Activated naive CD8-positive, alpha-beta T cell treated with anti-CD3 and anti-CD28 coated beads, Interleukin-2, amount 50 U/mL, for 24 hours (primary cell): ENCODE measurements at regions not wholly inside any gene's neighbourhood (a gene's known extent, or its start where the extent isn't known, plus 50 kb on each side); places are given as distances from the start of the nearest gene placed in this dataset.
"Not testable (repeated sequence)": the region's sequence is repeated elsewhere in the genome, so short reads cannot be mapped to it uniquely, and the experiment has no call there.

Experiments used
- ATAC-seq: fragments of 150-1000 bp; cut with Tn5 transposase; one replicate; pipeline ENCODE4 v1.10.0; 2021
- DNase-seq: peaks from one replicate; pipeline ENCODE4 v3.0.0; 2021
- H3K27ac Mint-ChIP-seq: one replicate; pipeline ENCODE4 v1.8.0; 2021; ENCODE audit warnings: mild to moderate bottlenecking, mixed read lengths
- H3K27me3 Mint-ChIP-seq: one replicate; pipeline ENCODE4 v1.8.0; 2021; ENCODE audit warnings: mixed read lengths
- H3K36me3 Mint-ChIP-seq: one replicate; pipeline ENCODE4 v1.8.0; 2021; ENCODE audit warnings: low read depth, mixed read lengths
- H3K4me1 Mint-ChIP-seq: one replicate; pipeline ENCODE4 v1.8.0; 2021; ENCODE audit warnings: mixed read lengths
- H3K4me3 Mint-ChIP-seq: one replicate; pipeline ENCODE4 v1.8.0; 2021; ENCODE audit warnings: mild to moderate bottlenecking, moderate library complexity, mixed read lengths
- H3K9me3 Mint-ChIP-seq: one replicate; pipeline ENCODE4 v1.8.0; 2021; ENCODE audit warnings: mixed read lengths

- Mint-ChIP-seq H3K27ac (no peak overlapping the region), H3K27me3 (no peaks in the 10 kb centered on the region), H3K9me3 (no peaks in the 10 kb centered on the region), H3K4me1 (no peaks in the 10 kb centered on the region), H3K36me3 (no peaks in the 10 kb centered on the region), H3K4me3 (no peak overlapping the region)
- ATAC-seq (no peak), DNase-seq (no peak)
These were observed 131.0 kb upstream of the CXXC4 start for GRCh38 chr4:104625706-104626105.

DNA sequence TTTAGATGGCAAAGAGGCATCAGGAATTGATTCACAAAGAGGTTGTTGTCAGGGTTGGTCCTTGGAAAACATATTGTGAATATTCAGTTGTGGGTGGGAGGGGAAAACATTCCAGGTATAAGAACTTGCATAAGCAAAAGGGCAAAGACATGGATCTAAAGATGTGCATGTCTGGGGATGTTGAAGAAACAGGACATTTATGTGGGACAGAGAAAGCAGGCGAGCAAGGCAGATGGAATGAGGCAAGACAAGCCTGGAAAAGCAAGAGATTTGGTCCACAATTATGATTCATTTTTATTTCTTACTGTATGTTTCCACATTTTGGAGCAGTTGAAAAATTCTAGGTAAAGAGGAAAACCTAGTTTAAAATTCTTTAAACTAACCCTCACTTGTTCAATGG, 134.9 kb upstream of the CXXC4 start:
- Mint-ChIP-seq H3K9me3 (no peaks in the 10 kb centered on the region), H3K36me3 (no peaks in the 10 kb centered on the region), H3K27ac (no peak overlapping the region), H3K4me1 (no peaks in the 10 kb centered on the region), H3K4me3 (no peak overlapping the region), H3K27me3 (no peaks in the 10 kb centered on the region)
- ATAC-seq (no peak), DNase-seq (no peak)

DNA sequence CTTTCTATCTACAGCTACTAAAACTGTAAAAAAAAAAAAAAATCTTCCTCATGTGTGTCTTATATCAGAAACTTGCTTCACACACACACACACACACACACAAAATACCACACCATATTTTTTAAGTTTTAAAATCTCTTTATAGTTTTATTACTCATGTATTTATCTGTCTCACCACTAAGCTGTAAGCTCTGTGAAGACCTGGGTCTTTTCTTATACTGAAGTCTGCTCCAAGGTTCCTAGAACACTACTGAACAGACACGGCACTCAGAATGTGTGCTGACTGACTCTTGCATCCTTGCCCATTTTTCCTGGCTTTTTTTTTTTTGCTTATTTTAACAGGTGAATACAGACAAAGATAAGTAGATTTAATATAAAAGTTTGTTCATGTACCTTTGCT, 135.6 kb upstream of the CXXC4 start:
- Mint-ChIP-seq H3K4me3 (no peak overlapping the region), H3K27me3 (no peaks in the 10 kb centered on the region), H3K27ac (no peak overlapping the region), H3K36me3 (no peaks in the 10 kb centered on the region), H3K4me1 (no peaks in the 10 kb centered on the region), H3K9me3 (no peaks in the 10 kb centered on the region)
- no peak for ATAC-seq
- DNase-seq, result no peak

DNA sequence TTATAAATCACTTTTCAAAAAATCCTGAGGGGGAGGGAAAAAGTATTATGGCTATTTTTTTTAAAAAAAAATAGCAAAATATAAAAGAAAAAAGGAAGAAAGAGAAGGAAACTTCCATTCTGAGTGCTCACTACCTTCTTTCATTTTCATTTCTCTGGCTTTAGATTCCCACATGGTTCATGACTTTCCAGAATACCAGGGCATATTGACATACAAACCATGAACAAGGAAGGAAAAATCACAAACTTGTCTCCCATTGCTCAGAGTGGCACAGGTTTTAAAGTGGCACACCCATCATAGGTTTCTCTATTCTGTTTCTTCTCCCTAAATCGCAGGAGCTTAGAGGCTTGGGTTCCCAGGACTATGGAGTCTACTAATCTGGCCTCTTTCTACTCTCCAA, 136.3 kb upstream of the CXXC4 start:
- H3K4me3 Mint-ChIP-seq, result no peak overlapping the region
- DNase-seq (no peak), ATAC-seq (no peak)
- no peak overlapping the region for H3K27ac Mint-ChIP-seq
- no peaks in the 10 kb centered on the region for H3K36me3 Mint-ChIP-seq
- H3K27me3 Mint-ChIP-seq, result no peaks in the 10 kb centered on the region
- no peaks in the 10 kb centered on the region for H3K4me1 Mint-ChIP-seq
- no peaks in the 10 kb centered on the region for H3K9me3 Mint-ChIP-seq

DNA sequence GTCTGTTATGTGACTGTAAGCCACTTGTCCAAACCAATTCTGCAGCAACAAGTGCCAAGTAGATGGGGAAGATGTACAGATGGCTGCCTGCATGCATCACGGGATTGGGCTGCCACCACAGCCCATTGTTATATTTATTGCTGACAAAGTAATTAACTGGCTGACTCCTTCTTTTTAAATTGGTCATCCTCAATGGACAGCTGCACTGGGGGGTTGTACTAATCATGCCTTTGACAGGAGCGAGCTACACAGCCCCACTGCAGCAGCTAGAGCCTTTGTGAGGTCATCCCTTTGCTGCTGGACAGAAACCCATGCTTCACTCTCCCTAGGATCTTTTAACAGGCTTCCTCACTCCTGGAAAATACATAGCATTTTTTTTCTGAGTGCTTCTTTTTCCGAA, 146.7 kb upstream of the CXXC4 start:
- no peak for DNase-seq
- no peaks in the 10 kb centered on the region for H3K9me3 Mint-ChIP-seq
- H3K36me3 Mint-ChIP-seq, result no peaks in the 10 kb centered on the region
- H3K4me3 Mint-ChIP-seq, result no peak overlapping the region
- no peak overlapping the region for H3K27ac Mint-ChIP-seq
- no peak for ATAC-seq
- H3K4me1 Mint-ChIP-seq, result no peaks in the 10 kb centered on the region
- H3K27me3 Mint-ChIP-seq, result no peaks in the 10 kb centered on the region

- H3K9me3 Mint-ChIP-seq, result no peaks in the 10 kb centered on the region
- H3K27ac Mint-ChIP-seq, result no peak overlapping the region
- no peaks in the 10 kb centered on the region for H3K4me1 Mint-ChIP-seq
- ATAC-seq, result no peak
- no peak for DNase-seq
- H3K4me3 Mint-ChIP-seq, result no peak overlapping the region
- H3K27me3 Mint-ChIP-seq, result no peaks in the 10 kb centered on the region
- no peaks in the 10 kb centered on the region for H3K36me3 Mint-ChIP-seq
These were observed 147.8 kb upstream of the CXXC4 start for GRCh38 chr4:104642521-104642920.

DNA sequence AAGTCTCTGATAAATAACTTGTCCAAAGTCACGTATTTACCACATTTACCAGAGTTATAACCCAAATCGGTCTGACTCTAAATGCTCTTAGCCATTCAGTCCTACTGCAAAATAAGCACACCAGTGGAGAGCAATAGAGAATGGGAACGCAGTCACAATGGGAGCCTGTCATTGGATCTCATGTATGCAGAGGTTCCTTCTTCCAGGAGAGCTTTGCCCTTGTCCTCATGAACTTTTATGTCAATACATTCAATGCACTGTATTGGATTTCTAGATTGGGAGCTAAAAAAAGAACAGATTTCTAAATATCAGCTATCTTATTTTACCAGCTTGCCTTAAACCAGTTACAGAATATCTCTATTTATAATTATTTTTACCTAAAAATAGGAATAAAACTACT, 149.1 kb upstream of the CXXC4 start:
- ATAC-seq, result no peak
- H3K9me3 Mint-ChIP-seq, result no peaks in the 10 kb centered on the region
- H3K36me3 Mint-ChIP-seq, result no peaks in the 10 kb centered on the region
- no peaks in the 10 kb centered on the region for H3K27me3 Mint-ChIP-seq
- H3K27ac Mint-ChIP-seq, result no peak overlapping the region
- no peak overlapping the region for H3K4me3 Mint-ChIP-seq
- H3K4me1 Mint-ChIP-seq, result no peaks in the 10 kb centered on the region
- DNase-seq, result no peak

DNA sequence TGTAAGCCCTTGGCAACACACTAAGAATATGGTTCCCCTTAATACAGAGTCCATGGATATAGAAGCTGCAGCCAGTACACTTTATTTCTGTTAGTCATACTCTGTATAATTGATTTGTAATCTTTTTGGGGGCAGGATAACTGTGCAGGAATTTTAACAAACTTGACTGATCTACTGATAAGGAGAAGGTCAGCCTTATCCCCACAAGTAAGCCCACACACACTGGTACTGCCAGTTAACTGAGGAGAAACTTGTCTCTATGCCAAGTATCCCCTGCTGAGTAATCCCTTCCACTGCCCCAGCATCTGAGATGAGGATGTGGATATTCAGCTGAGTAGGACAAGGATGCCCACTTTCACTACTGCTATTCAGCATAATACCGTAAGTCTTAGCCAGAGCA, 154.9 kb upstream of the CXXC4 start:
- Mint-ChIP-seq H3K27me3 (no peaks in the 10 kb centered on the region), H3K36me3 (no peaks in the 10 kb centered on the region), H3K9me3 (peaks cover 3% of the 10 kb centered on the region), H3K4me1 (no peaks in the 10 kb centered on the region), H3K27ac (no peak overlapping the region), H3K4me3 (no peak overlapping the region)
- no peak for ATAC-seq
- DNase-seq, result no peak

GRCh38 chr4:104662269-104662668, 167.6 kb upstream of the CXXC4 start:
- not testable (repeated sequence) for H3K36me3 Mint-ChIP-seq, H3K27me3 Mint-ChIP-seq, ATAC-seq, H3K27ac Mint-ChIP-seq, H3K9me3 Mint-ChIP-seq, H3K4me1 Mint-ChIP-seq, H3K4me3 Mint-ChIP-seq, DNase-seq

DNA sequence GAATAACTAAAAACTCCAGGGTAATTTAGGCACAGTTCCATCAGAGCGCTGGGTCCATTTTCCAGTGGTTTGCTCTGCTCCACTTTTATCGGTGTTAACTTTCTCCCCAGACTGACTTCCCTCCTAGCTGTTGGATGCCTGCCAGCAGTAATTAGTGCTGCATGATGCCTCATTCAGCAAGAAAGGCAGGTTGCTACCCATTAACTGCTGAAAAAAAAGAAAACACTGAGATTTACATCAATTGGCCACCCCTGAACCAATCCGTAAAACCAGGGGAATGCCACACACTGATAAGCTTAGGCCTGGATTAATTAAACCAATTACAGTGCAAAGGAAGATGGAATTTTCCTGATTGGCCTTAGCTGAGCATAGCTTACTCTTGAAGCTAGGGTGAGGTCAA, 182.4 kb upstream of the CXXC4 start:
- no peaks in the 10 kb centered on the region for H3K9me3 Mint-ChIP-seq

DNA sequence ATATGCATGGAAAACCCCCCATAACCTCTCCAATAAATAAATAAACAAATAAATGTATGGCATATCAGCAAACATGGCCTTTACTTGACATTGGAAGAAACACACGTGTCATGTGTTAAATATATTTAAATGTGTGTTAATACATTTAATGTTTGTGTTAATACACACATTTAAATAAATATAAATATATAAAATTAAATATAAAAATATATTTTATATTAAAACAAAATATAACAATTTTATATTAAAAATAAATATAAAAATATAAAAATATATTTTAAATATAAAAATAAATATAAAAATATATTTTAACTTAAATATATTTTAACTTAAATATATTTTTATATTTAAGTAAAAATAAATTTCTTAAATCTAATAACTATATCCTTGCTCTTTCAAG, 187.6 kb upstream of the CXXC4 start:
- Mint-ChIP-seq H3K4me3 (no peak overlapping the region), H3K4me1 (no peaks in the 10 kb centered on the region), H3K36me3 (no peaks in the 10 kb centered on the region), H3K27ac (no peak overlapping the region), H3K27me3 (no peaks in the 10 kb centered on the region), H3K9me3 (peaks cover 17% of the 10 kb centered on the region)
- ATAC-seq, result no peak
- no peak for DNase-seq

More for the DNA sequence above, 182.4 kb upstream of the CXXC4 start:
- Mint-ChIP-seq H3K4me3 (no peak overlapping the region), H3K4me1 (no peaks in the 10 kb centered on the region), H3K27ac (no peak overlapping the region), H3K36me3 (no peaks in the 10 kb centered on the region), H3K27me3 (no peaks in the 10 kb centered on the region)
- no peak for DNase-seq
- no peak for ATAC-seq

DNA sequence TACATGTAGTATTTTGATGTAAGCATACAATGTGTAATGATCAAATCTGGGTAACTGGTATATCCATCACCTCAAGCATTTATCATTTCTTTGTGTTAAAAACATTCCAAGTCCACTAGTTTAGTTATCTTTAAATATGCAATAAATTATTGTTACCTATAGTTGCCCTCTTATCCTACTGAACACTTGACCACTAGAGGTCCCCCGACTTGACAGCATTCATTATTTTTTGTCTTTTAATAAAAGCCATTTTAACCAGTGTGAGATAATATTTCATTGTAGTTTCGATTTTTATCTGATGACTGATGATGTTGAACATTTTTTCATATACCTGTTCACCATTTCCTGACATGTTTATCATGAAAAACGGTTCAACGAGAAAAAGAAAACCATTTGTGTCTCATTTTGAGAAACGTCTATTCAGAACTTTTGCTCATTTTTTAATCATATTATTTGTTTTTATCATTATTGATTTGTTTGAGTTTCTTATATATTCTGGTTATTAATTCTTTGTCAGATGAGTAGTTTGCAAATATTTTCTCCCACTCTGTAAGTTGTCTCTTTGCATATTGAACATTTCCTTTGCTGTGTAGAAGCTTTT, 199.0 kb upstream of the CXXC4 start:
- Mint-ChIP-seq H3K36me3 (no peaks in the 10 kb centered on the region), H3K27ac (no peak overlapping the region), H3K4me1 (no peaks in the 10 kb centered on the region), H3K27me3 (no peaks in the 10 kb centered on the region), H3K4me3 (no peak overlapping the region), H3K9me3 (no peaks in the 10 kb centered on the region)
- ATAC-seq, result no peak
- no peak for DNase-seq

GRCh38 chr4:104716584-104716983, 221.9 kb upstream of the CXXC4 start:
- no peaks in the 10 kb centered on the region for H3K4me1 Mint-ChIP-seq
- H3K27ac Mint-ChIP-seq, result no peak overlapping the region
- peaks cover 5% of the 10 kb centered on the region for H3K9me3 Mint-ChIP-seq
- H3K36me3 Mint-ChIP-seq, result no peaks in the 10 kb centered on the region
- H3K4me3 Mint-ChIP-seq, result no peak overlapping the region
- DNase-seq (no peak), ATAC-seq (no peak)
- no peaks in the 10 kb centered on the region for H3K27me3 Mint-ChIP-seq

DNA sequence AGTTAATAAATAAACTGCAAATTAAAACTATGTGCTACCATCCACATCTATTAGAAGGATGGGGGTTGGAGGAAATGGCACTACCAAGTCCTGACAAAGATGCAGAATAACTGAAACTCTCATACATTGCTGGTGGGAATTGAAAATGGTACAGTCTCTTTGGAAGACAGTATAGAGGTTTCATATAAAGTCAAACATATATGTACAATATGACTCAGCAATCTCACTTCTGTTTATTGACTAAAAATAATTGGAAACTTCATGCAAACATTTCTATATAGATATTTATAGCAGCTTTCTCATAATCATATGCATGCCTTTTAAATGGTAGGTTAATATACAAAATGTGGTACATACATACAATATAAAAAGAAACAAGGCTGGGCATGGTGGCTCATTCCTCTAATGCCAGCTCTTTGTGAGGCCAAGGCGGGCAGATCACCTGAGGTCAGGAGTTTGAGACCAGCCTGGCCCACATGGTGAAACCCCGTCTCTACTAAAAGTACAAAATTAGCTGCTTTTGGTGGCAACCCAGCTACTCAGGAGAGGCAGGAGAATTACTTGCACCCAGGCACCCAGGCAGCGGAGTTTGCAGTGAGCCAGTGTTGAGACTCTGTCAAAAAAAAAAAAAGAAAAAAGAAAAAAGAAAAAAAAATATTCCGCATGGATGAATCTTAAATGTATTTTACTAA, 225.0 kb upstream of the CXXC4 start:
- no peak for DNase-seq
- H3K9me3 Mint-ChIP-seq, result peaks cover 5% of the 10 kb centered on the region
- H3K36me3 Mint-ChIP-seq, result no peaks in the 10 kb centered on the region
- H3K27ac Mint-ChIP-seq, result no peak overlapping the region
- no peak for ATAC-seq
- no peaks in the 10 kb centered on the region for H3K27me3 Mint-ChIP-seq
- H3K4me3 Mint-ChIP-seq, result no peak overlapping the region
- no peaks in the 10 kb centered on the region for H3K4me1 Mint-ChIP-seq

- H3K27me3 Mint-ChIP-seq, result no peaks in the 10 kb centered on the region
- no peaks in the 10 kb centered on the region for H3K9me3 Mint-ChIP-seq
- no peak overlapping the region for H3K27ac Mint-ChIP-seq
- no peaks in the 10 kb centered on the region for H3K36me3 Mint-ChIP-seq
- H3K4me3 Mint-ChIP-seq, result no peak overlapping the region
- ATAC-seq (no peak), DNase-seq (no peak)
- H3K4me1 Mint-ChIP-seq, result no peaks in the 10 kb centered on the region
These were observed 227.8 kb upstream of the CXXC4 start for GRCh38 chr4:104722467-104722866.

DNA sequence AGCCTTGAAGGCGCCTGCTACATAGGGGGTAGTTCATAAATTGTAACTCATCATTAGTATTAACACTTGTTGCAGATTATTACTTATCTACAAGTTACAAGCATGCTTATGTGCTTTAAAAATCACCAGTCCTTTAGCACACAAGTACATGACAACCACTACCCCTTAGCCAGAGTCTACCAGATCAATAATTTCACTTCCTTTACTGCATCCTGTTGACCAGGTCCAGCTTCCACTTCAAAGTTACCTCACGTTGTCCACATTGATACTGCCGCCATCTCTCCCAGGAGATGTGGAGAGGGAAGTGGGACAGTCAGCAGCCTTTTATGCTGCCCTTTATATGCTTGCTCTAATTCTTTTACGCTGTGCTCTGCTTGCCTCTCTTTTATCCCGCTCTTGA, 231.3 kb upstream of the CXXC4 start:
- H3K36me3 Mint-ChIP-seq, result no peaks in the 10 kb centered on the region
- H3K27me3 Mint-ChIP-seq, result no peaks in the 10 kb centered on the region
- no peaks in the 10 kb centered on the region for H3K9me3 Mint-ChIP-seq
- no peak overlapping the region for H3K4me3 Mint-ChIP-seq
- H3K4me1 Mint-ChIP-seq, result peaks cover 2% of the 10 kb centered on the region
- no peak for ATAC-seq
- DNase-seq, result no peak
- no peak overlapping the region for H3K27ac Mint-ChIP-seq
